NCI-H1417 (cell line): ENCODE measurements at regions not wholly inside any gene's neighbourhood (a gene's known extent, or its start where the extent isn't known, plus 50 kb on each side); places are given as distances from the start of the nearest gene placed in this dataset.
"Not testable (repeated sequence)": the region's sequence is repeated elsewhere in the genome, so short reads cannot be mapped to it uniquely, and the experiment has no call there.

Source experiments
- DNase-seq, 3 experiments: peaks; one replicate each; lab custom pipeline; 2025; lab: John Stamatoyannopoulos, UW

- DNase-seq: no peak
These were observed 677.4 kb upstream of the PABPC4L start for GRCh38 chr4:134879019-134879418.

- peak in 1 of 3 experiments; percentile 4 for DNase-seq
These were observed 665.4 kb upstream of the PABPC4L start for GRCh38 chr4:134867027-134867426.

GRCh38 chr4:134865675-134866074 is 664.1 kb upstream of the PABPC4L start:
- DNase-seq: no peak

- no peak for DNase-seq
These were observed 660.5 kb upstream of the PABPC4L start for GRCh38 chr4:134862116-134862515.

GRCh38 chr4:134848681-134849080 is 647.1 kb upstream of the PABPC4L start:
- DNase-seq: no peak

GRCh38 chr4:134830741-134831140 is 629.2 kb upstream of the PABPC4L start:
- DNase-seq: not testable (repeated sequence)

- no peak for DNase-seq
These were observed 611.0 kb upstream of the PABPC4L start for GRCh38 chr4:134812611-134813010.

- DNase-seq: no peak
These were observed 605.7 kb upstream of the PABPC4L start for GRCh38 chr4:134807231-134807745.

GRCh38 chr4:134798573-134798972 is 597.0 kb upstream of the PABPC4L start:
- no peak for DNase-seq

- DNase-seq: no peak
These were observed 585.7 kb upstream of the PABPC4L start for GRCh38 chr4:134787315-134787714.

GRCh38 chr4:134780244-134780643 is 578.7 kb upstream of the PABPC4L start:
- DNase-seq: no peak

GRCh38 chr4:134777606-134778005 is 576.0 kb upstream of the PABPC4L start:
- peak in 2 of 3 experiments; percentile 34 to 78 for DNase-seq

GRCh38 chr4:134773497-134774000 is 572.0 kb upstream of the PABPC4L start:
- no peak for DNase-seq

GRCh38 chr4:134762053-134762452 is 560.5 kb upstream of the PABPC4L start:
- no peak for DNase-seq

GRCh38 chr4:134756421-134756820 is 554.8 kb upstream of the PABPC4L start:
- DNase-seq: peak in 1 of 3 experiments; percentile 8

GRCh38 chr4:134754301-134755019 is 552.9 kb upstream of the PABPC4L start:
- no peak for DNase-seq

GRCh38 chr4:134753390-134753789 is 551.8 kb upstream of the PABPC4L start:
- no peak for DNase-seq

- no peak for DNase-seq
These were observed 545.7 kb upstream of the PABPC4L start for GRCh38 chr4:134747108-134747805.

GRCh38 chr4:134740290-134740689 is 538.7 kb upstream of the PABPC4L start:
- no peak for DNase-seq

GRCh38 chr4:134735901-134736300 is 534.3 kb upstream of the PABPC4L start:
- no peak for DNase-seq

GRCh38 chr4:134727696-134728095 is 526.1 kb upstream of the PABPC4L start:
- DNase-seq: peak in 2 of 3 experiments; percentile 4 to 71

GRCh38 chr4:134722306-134722705 is 520.7 kb upstream of the PABPC4L start:
- no peak for DNase-seq

- no peak for DNase-seq
These were observed 518.4 kb upstream of the PABPC4L start for GRCh38 chr4:134720030-134720429.
